Epithelial cell of proximal tubule (primary cell): ENCODE measurements at regions not wholly inside any gene's neighbourhood (a gene's known extent, or its start where the extent isn't known, plus 50 kb on each side); places are given as distances from the start of the nearest gene placed in this dataset.

Experiments
- DNase-seq: peaks from one replicate; pipeline ENCODE4 v3.0.0-alpha.2; 2011; ENCODE audit warnings: low read depth
- H3K4me3 ChIP-seq: 2 replicates; pipeline ENCODE4 v1.5.1; 2011; ENCODE audit warnings: low read depth, mild to moderate bottlenecking, low read length
- TF ChIP-seq, protein P1 (sequence below): conservative IDR thresholded peaks from 2 replicates; pipeline ENCODE4 v1.5.1; 2012; ENCODE audit warnings: low read depth, mild to moderate bottlenecking, low read length

- H3K4me3 ChIP-seq = no peak overlapping the region
- DNase-seq = no peak
- TF ChIP-seq, protein P1, sequence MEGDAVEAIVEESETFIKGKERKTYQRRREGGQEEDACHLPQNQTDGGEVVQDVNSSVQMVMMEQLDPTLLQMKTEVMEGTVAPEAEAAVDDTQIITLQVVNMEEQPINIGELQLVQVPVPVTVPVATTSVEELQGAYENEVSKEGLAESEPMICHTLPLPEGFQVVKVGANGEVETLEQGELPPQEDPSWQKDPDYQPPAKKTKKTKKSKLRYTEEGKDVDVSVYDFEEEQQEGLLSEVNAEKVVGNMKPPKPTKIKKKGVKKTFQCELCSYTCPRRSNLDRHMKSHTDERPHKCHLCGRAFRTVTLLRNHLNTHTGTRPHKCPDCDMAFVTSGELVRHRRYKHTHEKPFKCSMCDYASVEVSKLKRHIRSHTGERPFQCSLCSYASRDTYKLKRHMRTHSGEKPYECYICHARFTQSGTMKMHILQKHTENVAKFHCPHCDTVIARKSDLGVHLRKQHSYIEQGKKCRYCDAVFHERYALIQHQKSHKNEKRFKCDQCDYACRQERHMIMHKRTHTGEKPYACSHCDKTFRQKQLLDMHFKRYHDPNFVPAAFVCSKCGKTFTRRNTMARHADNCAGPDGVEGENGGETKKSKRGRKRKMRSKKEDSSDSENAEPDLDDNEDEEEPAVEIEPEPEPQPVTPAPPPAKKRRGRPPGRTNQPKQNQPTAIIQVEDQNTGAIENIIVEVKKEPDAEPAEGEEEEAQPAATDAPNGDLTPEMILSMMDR = no peak
These were observed 764.1 kb downstream of the STIM2 start for GRCh38 chr4:27624749-27625148.

DNA sequence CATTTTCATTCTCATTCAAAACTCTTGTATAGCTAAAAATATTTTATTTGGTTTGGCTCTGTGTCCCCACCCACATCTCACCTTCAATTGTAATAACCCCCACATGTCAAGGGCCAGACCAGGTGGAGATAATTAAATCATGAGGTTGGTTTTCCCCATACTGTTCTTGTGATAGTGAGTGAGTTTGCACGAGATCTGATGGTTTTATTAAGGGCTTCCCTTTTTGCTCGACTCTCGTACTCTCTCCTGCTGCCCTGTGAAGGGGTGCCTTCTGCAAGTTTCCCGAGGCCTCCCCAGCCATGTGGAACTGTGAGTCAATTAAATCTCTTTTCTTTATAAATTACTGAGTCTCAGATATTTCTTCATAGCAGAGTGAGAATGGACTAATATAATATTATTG is 768.0 kb downstream of the STIM2 start:
- no peak for DNase-seq
- TF ChIP-seq, protein P1 = no peak
- H3K4me3 ChIP-seq = no peak overlapping the region

DNA sequence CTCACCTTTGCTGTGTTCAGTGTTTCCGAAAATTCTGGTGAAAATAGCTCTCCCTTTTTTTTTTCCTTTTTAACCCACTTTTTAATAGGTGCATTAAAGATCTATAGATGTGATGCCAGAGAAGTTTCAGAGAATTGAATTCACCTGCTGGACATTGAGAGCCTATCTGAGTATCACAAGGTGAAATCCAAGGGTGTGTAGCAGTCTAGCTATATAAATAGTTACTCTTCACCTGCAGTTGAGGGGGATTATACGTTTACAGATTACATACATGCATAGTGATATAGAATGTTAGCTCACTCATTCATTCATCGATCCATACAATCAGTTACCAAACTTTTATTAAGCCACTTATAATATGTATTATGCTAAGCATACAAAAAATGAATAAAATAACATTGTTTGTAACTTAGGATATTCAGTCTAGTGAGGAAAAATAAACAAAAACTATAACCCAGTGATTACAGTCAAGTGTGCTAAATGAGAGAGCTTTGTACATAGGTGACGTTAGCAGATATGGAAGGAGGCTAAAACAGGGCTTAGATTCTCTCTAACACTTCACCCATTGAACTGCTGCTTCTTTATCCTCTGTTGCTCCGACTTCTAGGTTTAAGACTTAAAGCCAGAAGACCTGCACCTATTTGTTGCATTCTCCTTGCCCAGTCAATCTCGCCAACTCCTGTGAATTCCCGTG is 769.0 kb downstream of the STIM2 start:
- no peak overlapping the region for H3K4me3 ChIP-seq
- no peak for DNase-seq
- TF ChIP-seq, protein P1 = no peak

- DNase-seq = no peak
- TF ChIP-seq, protein P1 = no peak
- no peak overlapping the region for H3K4me3 ChIP-seq
These were observed 775.6 kb downstream of the STIM2 start for GRCh38 chr4:27635936-27636913.

- DNase-seq = no peak
- no peak overlapping the region for H3K4me3 ChIP-seq
- TF ChIP-seq, protein P1 = no peak
These were observed 777.7 kb downstream of the STIM2 start for GRCh38 chr4:27638163-27638915.

GRCh38 chr4:27643101-27643500 is 782.5 kb downstream of the STIM2 start:
- no peak for DNase-seq
- H3K4me3 ChIP-seq = no peak overlapping the region
- TF ChIP-seq, protein P1 = no peak
